SIG-M5 (cell line): ENCODE measurements at regions not wholly inside any gene's neighbourhood (a gene's known extent, or its start where the extent isn't known, plus 50 kb on each side); places are given as distances from the start of the nearest gene placed in this dataset.
"Not testable (repeated sequence)": the region's sequence is repeated elsewhere in the genome, so short reads cannot be mapped to it uniquely, and the experiment has no call there.

Experiments
- DNase-seq: peaks from one replicate; lab custom pipeline; 2025; lab: John Stamatoyannopoulos, UW

DNA sequence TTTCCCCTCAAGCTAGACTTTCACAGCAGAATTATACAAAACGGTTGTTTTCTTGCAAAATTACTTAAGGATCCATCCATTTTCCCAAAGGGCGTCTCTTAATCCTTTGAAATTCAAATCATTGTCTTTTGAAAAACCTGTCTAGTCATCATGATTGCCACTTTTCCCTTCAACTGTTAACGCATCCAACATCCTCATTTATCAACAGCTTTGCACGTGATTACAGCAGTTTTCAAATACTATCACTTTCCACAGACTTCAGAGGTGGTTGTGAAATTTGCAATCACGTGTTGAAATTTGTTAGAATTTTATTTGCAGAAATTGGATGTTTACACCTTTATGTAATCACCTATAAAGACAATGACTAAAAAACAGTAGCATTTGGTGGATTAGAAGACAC is 304.4 kb upstream of the SLC39A10 start:
- no peak for DNase-seq

- no peak for DNase-seq
Measured at GRCh38 chr2:195343942-195344530, 313.0 kb upstream of the SLC39A10 start.

DNA sequence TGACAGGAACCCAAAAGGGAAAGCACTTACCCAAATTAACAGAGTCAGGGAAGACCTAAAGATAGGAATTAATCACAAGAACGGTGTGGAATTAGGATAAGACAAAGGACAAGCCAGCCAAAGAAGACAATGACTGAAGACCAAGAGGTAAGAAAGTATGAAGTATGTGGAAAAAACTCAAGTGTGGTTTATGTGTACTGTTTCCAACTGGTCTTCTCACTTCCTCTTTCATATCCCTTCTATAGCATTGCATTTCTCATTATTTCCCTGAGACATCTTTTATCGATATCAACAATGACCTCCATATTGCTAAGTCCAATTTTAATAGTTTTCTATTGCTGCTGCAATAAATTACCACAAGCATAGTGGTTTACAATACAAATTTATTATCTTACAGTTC is 313.5 kb upstream of the SLC39A10 start:
- peak; percentile 43 for DNase-seq

- DNase-seq = no peak
Measured at GRCh38 chr2:195342061-195342460, 315.0 kb upstream of the SLC39A10 start.

GRCh38 chr2:195338856-195339255 is 318.2 kb upstream of the SLC39A10 start:
- DNase-seq = no peak

DNA sequence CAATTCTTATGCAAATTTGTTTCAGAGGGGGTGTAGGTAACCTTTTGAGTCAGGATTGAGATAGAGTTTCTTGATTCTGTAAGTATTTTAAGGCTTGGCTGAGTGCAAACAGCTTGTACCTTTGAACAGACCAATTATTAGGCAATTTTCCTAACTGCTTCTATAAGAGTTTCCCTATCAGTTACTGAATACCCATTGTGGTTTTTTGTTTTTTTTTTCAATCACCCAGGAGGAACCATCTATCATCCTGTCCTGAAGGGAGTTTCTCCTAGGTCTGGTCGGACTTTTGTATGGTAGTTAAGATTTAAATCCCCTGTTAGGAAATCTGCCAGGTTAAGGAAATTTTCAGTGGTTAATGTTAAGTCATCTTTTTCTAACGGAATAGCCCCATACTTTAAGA is 319.4 kb upstream of the SLC39A10 start:
- DNase-seq = no peak

DNA sequence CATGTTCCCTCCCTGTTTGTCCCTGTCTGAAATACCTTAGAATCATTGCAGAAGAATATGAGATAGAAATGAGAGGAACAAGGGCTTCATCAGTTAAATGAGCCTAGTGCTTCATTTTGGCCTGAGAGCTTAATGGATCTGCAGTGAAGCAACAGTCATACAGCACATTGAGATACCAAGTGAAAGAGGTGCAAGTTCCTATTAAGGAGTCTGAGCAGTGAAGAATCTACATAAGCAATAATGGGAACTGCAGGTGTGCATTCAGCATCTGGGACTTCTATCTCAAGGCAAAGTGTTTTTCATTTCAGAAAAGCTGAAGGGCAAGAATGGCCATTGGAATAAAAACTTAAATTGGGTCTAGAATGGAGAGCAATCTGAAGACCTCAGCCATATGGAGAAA is 323.2 kb upstream of the SLC39A10 start:
- no peak for DNase-seq

DNA sequence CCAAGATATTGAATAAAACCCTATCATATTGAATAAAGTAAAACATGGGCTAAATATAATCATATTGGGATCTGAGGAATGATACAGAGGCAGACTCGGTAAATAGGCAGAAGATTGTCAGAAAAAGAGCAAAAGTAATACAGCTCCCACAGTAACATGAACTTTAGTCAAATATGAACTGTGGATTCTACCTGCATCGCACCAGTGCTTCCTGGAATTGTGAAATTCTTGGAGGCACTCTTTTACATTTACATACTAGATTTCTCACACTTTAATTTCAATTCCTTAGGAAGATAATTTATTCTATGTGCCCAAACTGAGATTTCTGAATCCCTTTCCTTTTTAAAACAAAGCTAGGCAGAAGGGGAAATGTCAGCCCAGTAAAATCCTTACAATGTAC is 325.1 kb upstream of the SLC39A10 start:
- no peak for DNase-seq

GRCh38 chr2:195331129-195331528 is 325.9 kb upstream of the SLC39A10 start:
- DNase-seq = no peak

DNA sequence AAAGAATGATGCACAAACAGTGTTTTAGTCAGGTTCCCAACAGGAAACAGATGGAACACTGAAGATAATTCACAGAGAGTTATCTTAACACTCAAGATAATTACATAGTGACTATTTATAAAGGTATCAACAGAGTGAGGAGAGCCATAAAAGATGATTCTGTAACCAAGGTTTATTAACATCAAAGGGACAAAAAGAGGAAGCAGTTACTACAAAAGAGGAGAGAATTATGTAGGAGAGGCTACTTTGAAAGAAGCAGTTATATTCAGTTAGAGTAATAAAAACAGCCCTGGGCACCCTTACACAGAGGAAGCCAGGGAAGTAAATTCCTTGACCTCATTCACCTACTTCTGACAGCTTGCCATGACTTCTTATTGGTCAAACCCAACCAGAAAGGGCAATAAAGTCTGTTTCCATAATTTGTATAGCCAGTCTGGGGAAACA is 326.5 kb upstream of the SLC39A10 start:
- no peak for DNase-seq

GRCh38 chr2:195329784-195330183 is 327.2 kb upstream of the SLC39A10 start:
- DNase-seq = not testable (repeated sequence)

GRCh38 chr2:195326537-195326936 is 330.5 kb upstream of the SLC39A10 start:
- DNase-seq = no peak

DNA sequence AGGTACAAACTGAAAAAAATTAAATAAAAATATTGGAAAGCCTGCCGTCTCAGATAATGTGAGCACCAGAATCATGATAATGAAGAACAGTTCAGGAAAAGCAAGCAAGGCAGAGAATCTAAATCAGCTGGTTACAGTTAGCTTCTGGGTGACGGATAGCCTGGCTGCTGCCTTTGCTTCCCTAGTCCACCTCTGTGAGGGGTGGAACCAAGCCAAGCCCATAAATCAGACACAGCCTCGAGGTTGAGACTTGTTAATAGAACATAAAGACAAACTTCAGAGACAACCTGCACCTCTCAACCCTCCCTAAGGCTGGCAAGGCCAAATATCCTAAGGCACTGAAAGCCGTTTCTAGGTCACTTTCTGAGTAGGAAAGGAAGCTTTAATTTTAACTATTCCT is 334.7 kb upstream of the SLC39A10 start:
- DNase-seq = no peak

GRCh38 chr2:195320413-195320973 is 336.5 kb upstream of the SLC39A10 start:
- DNase-seq = no peak

- no peak for DNase-seq
Measured at GRCh38 chr2:195319548-195320412, 337.2 kb upstream of the SLC39A10 start.

GRCh38 chr2:195319112-195319460 is 337.9 kb upstream of the SLC39A10 start:
- DNase-seq = no peak

GRCh38 chr2:195318440-195319111 is 338.4 kb upstream of the SLC39A10 start:
- DNase-seq = no peak

GRCh38 chr2:195317550-195317949 is 339.5 kb upstream of the SLC39A10 start:
- DNase-seq = no peak

GRCh38 chr2:195316486-195316885 is 340.5 kb upstream of the SLC39A10 start:
- no peak for DNase-seq

GRCh38 chr2:195313962-195314361 is 343.1 kb upstream of the SLC39A10 start:
- DNase-seq = no peak

GRCh38 chr2:195312662-195313061 is 344.4 kb upstream of the SLC39A10 start:
- DNase-seq = no peak

DNA sequence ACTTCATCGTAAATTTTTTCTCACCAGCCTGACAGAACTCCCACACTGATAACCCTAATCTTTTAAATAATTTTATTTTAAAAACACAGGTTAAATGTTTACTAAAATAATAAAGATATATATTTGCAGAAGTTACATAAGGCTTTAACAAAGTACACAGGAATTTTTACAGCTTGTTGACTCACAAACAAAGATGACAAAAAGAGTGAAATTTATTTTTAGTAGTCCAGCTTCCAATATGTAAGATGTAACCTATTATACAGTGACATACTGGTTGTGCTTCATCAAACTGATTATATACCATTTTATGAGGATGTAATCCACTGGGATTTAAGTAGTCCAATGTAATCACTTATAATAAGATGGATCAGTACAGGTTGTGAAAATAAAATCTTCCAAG is 348.9 kb upstream of the SLC39A10 start:
- DNase-seq = no peak

- DNase-seq = no peak
Measured at GRCh38 chr2:195307751-195308150, 349.3 kb upstream of the SLC39A10 start.
